HG03378 (cell line): ENCODE measurements at regions not wholly inside any gene's neighbourhood (a gene's known extent, or its start where the extent isn't known, plus 50 kb on each side); places are given as distances from the start of the nearest gene placed in this dataset.
A peak's percentile ranks its signal among the peaks of the same experiment; 100 is the strongest.
"Not testable (repeated sequence)": the region's sequence is repeated elsewhere in the genome, so short reads cannot be mapped to it uniquely, and the experiment has no call there.

Source experiments
- ATAC-seq: cut with Tn5 transposase; IDR thresholded peaks from one replicate; pipeline ENCODE4 v1.9.1; 2021; ENCODE audit warnings: mild to moderate bottlenecking, moderate library complexity; ENCODE audit not compliant: unreplicated experiment

GRCh38 chr12:76183459-76184186 lies 99.1 kb upstream of the NAP1L1 start:
- ATAC-seq: peak; percentile 97

- no peak for ATAC-seq
These were observed 96.2 kb upstream of the NAP1L1 start for GRCh38 chr12:76180401-76181277.

- no peak for ATAC-seq
These were observed 94.0 kb upstream of the NAP1L1 start for GRCh38 chr12:76178452-76178851.

- ATAC-seq: no peak
These were observed 93.3 kb upstream of the NAP1L1 start for GRCh38 chr12:76177821-76178220.

GRCh38 chr12:76176940-76177339 lies 92.5 kb upstream of the NAP1L1 start:
- ATAC-seq: no peak

GRCh38 chr12:76175946-76176345 lies 91.5 kb upstream of the NAP1L1 start:
- ATAC-seq: not testable (repeated sequence)

GRCh38 chr12:76173756-76174155 lies 89.3 kb upstream of the NAP1L1 start:
- no peak for ATAC-seq

GRCh38 chr12:76158518-76159321 lies 74.2 kb upstream of the NAP1L1 start:
- ATAC-seq: peak; percentile 99

GRCh38 chr12:76156726-76157125 lies 72.2 kb upstream of the NAP1L1 start:
- no peak for ATAC-seq

- ATAC-seq: no peak
These were observed 71.8 kb upstream of the NAP1L1 start for GRCh38 chr12:76156314-76156713.

GRCh38 chr12:76155157-76155670 lies 70.7 kb upstream of the NAP1L1 start:
- no peak for ATAC-seq

- ATAC-seq: no peak
These were observed 69.1 kb upstream of the NAP1L1 start for GRCh38 chr12:76153616-76154015.

GRCh38 chr12:76152181-76152807 lies 67.8 kb upstream of the NAP1L1 start:
- peak; percentile 96 for ATAC-seq

GRCh38 chr12:76144245-76144549 lies 59.7 kb upstream of the NAP1L1 start:
- no peak for ATAC-seq

GRCh38 chr12:76143343-76144244 lies 59.1 kb upstream of the NAP1L1 start:
- ATAC-seq: peak; percentile 98

- no peak for ATAC-seq
These were observed 57.8 kb upstream of the NAP1L1 start for GRCh38 chr12:76142305-76142704.

- ATAC-seq: no peak
These were observed 54.2 kb upstream of the NAP1L1 start for GRCh38 chr12:76138656-76139055.

- ATAC-seq: no peak
These were observed 53.1 kb upstream of the NAP1L1 start for GRCh38 chr12:76137606-76138005.

- ATAC-seq: no peak
These were observed 51.0 kb upstream of the NAP1L1 start for GRCh38 chr12:76135456-76135855.
